C4-2B (cell line): ENCODE measurements at regions not wholly inside any gene's neighbourhood (a gene's known extent, or its start where the extent isn't known, plus 50 kb on each side); places are given as distances from the start of the nearest gene placed in this dataset.

Experiments
- H3K27ac ChIP-seq: fragments of 450-650 bp; 2 replicates; pipeline ENCODE4 v1.5.1; 2017
- CTCF ChIP-seq: fragments of 450-650 bp; conservative IDR thresholded peaks from 2 replicates; pipeline ENCODE4 v1.5.1; 2017; ENCODE audit warnings: mild to moderate bottlenecking
- ZFX ChIP-seq: fragments of 450-650 bp; IDR thresholded peaks from 2 replicates; pipeline ENCODE4 v1.6.1; 2017

GRCh38 chr1:239657291-239657690 is 270.9 kb downstream of the CHRM3 start:
- H3K27ac ChIP-seq: no peak overlapping the region
- no peak for TF ChIP-seq ZFX
- no peak for TF ChIP-seq CTCF

- no peak overlapping the region for H3K27ac ChIP-seq
- TF ChIP-seq ZFX: no peak
- no peak for TF ChIP-seq CTCF
These were observed 276.6 kb downstream of the CHRM3 start for GRCh38 chr1:239662950-239663349.

- TF ChIP-seq CTCF: no peak
- TF ChIP-seq ZFX: no peak
- H3K27ac ChIP-seq: no peak overlapping the region
These were observed 285.9 kb downstream of the CHRM3 start for GRCh38 chr1:239672256-239672655.

DNA sequence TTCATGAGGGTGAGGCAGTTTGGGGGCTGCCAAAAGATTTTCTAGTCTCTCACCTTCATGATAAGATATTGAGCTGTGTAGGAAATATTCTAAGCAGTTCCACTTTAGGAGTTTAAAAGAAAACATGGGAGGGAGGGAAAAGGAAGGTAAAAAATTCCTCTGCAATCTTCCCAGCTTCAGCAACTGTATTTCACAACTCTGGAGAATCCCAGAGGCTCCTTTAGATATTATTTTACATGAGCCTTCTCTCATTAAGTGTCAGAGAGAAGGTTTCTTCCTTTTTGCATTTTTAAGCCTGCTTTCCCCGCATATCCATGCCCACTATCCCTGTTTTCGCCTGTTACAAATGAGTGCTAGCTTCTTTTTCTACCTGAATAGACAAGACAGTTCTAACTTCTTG is 289.4 kb downstream of the CHRM3 start:
- TF ChIP-seq CTCF (no peak), ZFX (no peak)
- no peak overlapping the region for H3K27ac ChIP-seq

DNA sequence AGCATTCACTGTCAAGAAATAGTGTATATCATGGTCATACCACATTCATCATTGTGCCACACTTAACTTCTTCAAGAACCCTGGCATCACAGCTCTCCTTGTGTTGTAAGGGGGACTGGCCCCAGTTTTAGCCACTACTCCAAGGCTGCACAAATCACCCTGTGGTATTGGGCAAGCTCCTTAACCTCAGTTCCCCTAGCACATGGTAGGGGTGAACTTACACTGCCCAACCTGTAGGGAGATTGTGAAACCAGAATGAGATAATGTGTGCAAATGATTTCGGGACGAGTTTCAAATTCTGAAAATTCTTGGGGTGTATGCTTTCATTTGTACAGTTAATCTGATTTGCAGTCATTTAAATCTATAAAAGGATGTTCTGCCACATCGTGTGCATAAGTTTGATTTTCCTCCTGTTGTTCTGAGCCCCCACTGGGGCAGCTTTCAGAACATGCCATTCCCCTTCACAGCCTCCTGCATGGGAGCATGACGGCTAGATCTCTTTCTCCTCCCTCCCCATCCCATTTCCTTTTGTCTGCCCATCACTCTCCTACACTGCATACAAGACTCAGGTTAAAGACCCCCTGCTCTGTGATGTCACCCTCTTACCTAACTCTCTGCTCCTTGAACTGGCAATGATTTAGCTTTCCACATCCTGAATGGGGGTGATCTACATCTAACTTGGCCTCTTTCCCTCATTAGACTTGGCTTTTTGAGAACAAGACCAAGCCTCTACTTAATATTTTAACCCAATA is 290.3 kb downstream of the CHRM3 start:
- no peak overlapping the region for H3K27ac ChIP-seq
- TF ChIP-seq CTCF (no peak; the same call in 1 of the 2 replicates), ZFX (no peak)

- no peak for TF ChIP-seq CTCF
- H3K27ac ChIP-seq: no peak overlapping the region
These were observed 291.0 kb downstream of the CHRM3 start for GRCh38 chr1:239677362-239677761.

GRCh38 chr1:239678181-239678580 is 291.8 kb downstream of the CHRM3 start:
- TF ChIP-seq ZFX: no peak
- TF ChIP-seq CTCF: no peak
- H3K27ac ChIP-seq: no peak overlapping the region
